H9 (cell line): ENCODE measurements at regions not wholly inside any gene's neighbourhood (a gene's known extent, or its start where the extent isn't known, plus 50 kb on each side); places are given as distances from the start of the nearest gene placed in this dataset.

Source experiments
- DNase-seq: peaks from one replicate; pipeline ENCODE4 v3.0.0-alpha.2; 2017
- H2AFZ ChIP-seq: one replicate; pipeline ENCODE4 v1.6.1; 2013; ENCODE audit warnings: mild to moderate bottlenecking, low read length, control low read depth, moderate library complexity
- H2AK5ac ChIP-seq: 2 replicates; pipeline ENCODE4 v1.6.1; 2013; ENCODE audit warnings: low read length, control low read depth, mixed read lengths; ENCODE audit not compliant: insufficient read length
- H2BK120ac ChIP-seq: one replicate; pipeline ENCODE4 v1.6.1; 2013; ENCODE audit warnings: low read depth, mild to moderate bottlenecking, low read length, control low read depth, inconsistent platforms; ENCODE audit not compliant: poor library complexity, severe bottlenecking
- H2BK12ac ChIP-seq: 2 replicates; pipeline ENCODE4 v1.6.1; 2013; ENCODE audit warnings: low read length, control low read depth, mixed read lengths, low read depth; ENCODE audit not compliant: insufficient read length
- H2BK15ac ChIP-seq: 2 replicates; pipeline ENCODE4 v1.6.1; 2013; ENCODE audit warnings: low read depth, low read length, control low read depth
- H2BK20ac ChIP-seq: one replicate; pipeline ENCODE4 v1.6.1; 2013; ENCODE audit warnings: low read depth, mild to moderate bottlenecking, low read length, control low read depth, inconsistent platforms; ENCODE audit not compliant: poor library complexity, severe bottlenecking
- H2BK5ac ChIP-seq: 2 replicates; pipeline ENCODE4 v1.6.1; 2013; ENCODE audit warnings: low read length, control low read depth, mixed read lengths; ENCODE audit not compliant: insufficient read length
- H3K14ac ChIP-seq: 2 replicates; pipeline ENCODE4 v1.6.1; 2013; ENCODE audit warnings: low read length, control low read depth; ENCODE audit not compliant: insufficient read depth
- H3K18ac ChIP-seq: 2 replicates; pipeline ENCODE4 v1.6.1; 2013; ENCODE audit warnings: low read depth, mild to moderate bottlenecking, mixed read lengths, low read length, control low read depth; ENCODE audit not compliant: insufficient read length
- H3K23ac ChIP-seq: 2 replicates; pipeline ENCODE4 v1.6.1; 2013; ENCODE audit warnings: low read length, control low read depth, mixed read lengths, low read depth; ENCODE audit not compliant: insufficient read length
- H3K23me2 ChIP-seq: 2 replicates; pipeline ENCODE4 v1.6.1; 2013; ENCODE audit warnings: low read depth, mild to moderate bottlenecking, mixed read lengths, low read length, control low read depth; ENCODE audit not compliant: insufficient read length, poor library complexity, severe bottlenecking
- H3K27ac ChIP-seq: 2 replicates; pipeline ENCODE4 v1.5.1; 2013; ENCODE audit warnings: low read length, control low read depth, mixed read lengths, low read depth; ENCODE audit not compliant: insufficient read length
- H3K27me3 ChIP-seq: 2 replicates; pipeline ENCODE4 v1.6.1; 2013; ENCODE audit warnings: low read length, control low read depth, inconsistent platforms; ENCODE audit not compliant: insufficient read depth
- H3K4ac ChIP-seq: 2 replicates; pipeline ENCODE4 v1.6.1; 2013; ENCODE audit warnings: low read depth, mild to moderate bottlenecking, control low read depth, inconsistent platforms, low read length, moderate library complexity
- H3K4me1 ChIP-seq: 2 replicates; pipeline ENCODE4 v1.6.1; 2013; ENCODE audit warnings: low read length, control low read depth, inconsistent platforms; ENCODE audit not compliant: insufficient read depth
- H3K4me2 ChIP-seq: 2 replicates; pipeline ENCODE4 v1.6.1; 2013; ENCODE audit warnings: low read length, control low read depth, mixed read lengths; ENCODE audit not compliant: insufficient read length, insufficient read depth
- H3K56ac ChIP-seq: 2 replicates; pipeline ENCODE4 v1.6.1; 2013; ENCODE audit warnings: low read depth, mild to moderate bottlenecking, mixed read lengths, low read length, control low read depth; ENCODE audit not compliant: insufficient read length
- H3K79me1 ChIP-seq: 2 replicates; pipeline ENCODE4 v1.6.1; 2013; ENCODE audit warnings: low read depth, mild to moderate bottlenecking, moderate library complexity, low read length, control low read depth, inconsistent platforms; ENCODE audit not compliant: insufficient read depth, poor library complexity, severe bottlenecking
- H3K79me2 ChIP-seq: 2 replicates; pipeline ENCODE4 v1.6.1; 2013; ENCODE audit warnings: low read length, control low read depth, inconsistent platforms; ENCODE audit not compliant: insufficient read depth
- H3K9ac ChIP-seq: 2 replicates; pipeline ENCODE4 v1.6.1; 2013; ENCODE audit warnings: low read length, control low read depth, mixed read lengths; ENCODE audit not compliant: insufficient read length; ENCODE audit errors: extremely low read depth
- H3K9me3 ChIP-seq: one replicate; pipeline ENCODE4 v1.6.1; 2013; ENCODE audit warnings: low read depth, low read length, inconsistent platforms; ENCODE audit not compliant: control insufficient read depth
- H3T11ph ChIP-seq: one replicate; pipeline ENCODE4 v1.6.1; 2013; ENCODE audit warnings: mild to moderate bottlenecking, low read length, control low read depth, inconsistent platforms
- H4K20me1 ChIP-seq: one replicate; pipeline ENCODE4 v1.6.1; 2013; ENCODE audit not compliant: control insufficient read depth, insufficient read length, insufficient read depth
- H4K5ac ChIP-seq: 2 replicates; pipeline ENCODE4 v1.6.1; 2013; ENCODE audit warnings: low read depth, mild to moderate bottlenecking, mixed read lengths, low read length, control low read depth; ENCODE audit not compliant: insufficient read length
- H4K8ac ChIP-seq: replicated peaks from 2 replicates; pipeline ENCODE4 v1.6.1; 2013; ENCODE audit warnings: low read length, control low read depth, mixed read lengths, low read depth; ENCODE audit not compliant: insufficient read length
- H4K91ac ChIP-seq: 2 replicates; pipeline ENCODE4 v1.6.1; 2013; ENCODE audit warnings: low read depth, mild to moderate bottlenecking, moderate library complexity, mixed read lengths, low read length, control low read depth; ENCODE audit not compliant: insufficient read length
- H3K27ac Mint-ChIP-seq, 3 experiments: 2 replicates in 2 of 3; 3 replicates in 1 of 3; pipeline ENCODE4 v1.8.0; 2020 to 2021; ENCODE audit warnings: mixed read lengths in 3 of 3, mild to moderate bottlenecking in 1 of 3, moderate library complexity in 1 of 3
- H3K27me3 Mint-ChIP-seq: 2 replicates; pipeline ENCODE4 v1.8.0; 2021; ENCODE audit warnings: low read depth, mild to moderate bottlenecking, moderate library complexity, mixed read lengths
- H3K36me3 Mint-ChIP-seq, 3 experiments: 2 replicates in 2 of 3; 3 replicates in 1 of 3; pipeline ENCODE4 v1.8.0; 2020 to 2021; ENCODE audit warnings: low read depth in 3 of 3, mixed read lengths in 3 of 3; ENCODE audit not compliant: insufficient read depth in 1 of 3
- H3K4me1 Mint-ChIP-seq, 2 experiments: 2 replicates each; pipeline ENCODE4 v1.8.0; 2020; ENCODE audit warnings: mixed read lengths in 2 of 2
- H3K4me3 Mint-ChIP-seq, 2 experiments: 2 replicates in 1 of 2; 3 replicates in 1 of 2; pipeline ENCODE4 v1.8.0; 2020 to 2021; ENCODE audit warnings: mild to moderate bottlenecking in 2 of 2, mixed read lengths in 2 of 2, moderate library complexity in 1 of 2
- H3K9me3 Mint-ChIP-seq, 2 experiments: 2 replicates in 1 of 2; 3 replicates in 1 of 2; pipeline ENCODE4 v1.8.0; 2020; ENCODE audit warnings: mild to moderate bottlenecking in 2 of 2, mixed read lengths in 2 of 2, moderate library complexity in 1 of 2
- CTCF ChIP-seq: fragments of 200-600 bp; sonication (generic); conservative IDR thresholded peaks from 3 replicates; pipeline ENCODE4 v1.8.0; 2021; ENCODE audit warnings: antibody characterized with exemption, mild to moderate bottlenecking
- WGBS: extraction: QIAGEN DNeasy Blood & Tissue Kit; methylation state at CpG from one replicate; pipeline ENCODE4 v1.1.7; 2013; ENCODE audit warnings: missing lambda C conversion rate, low lambda C conversion rate, mixed read lengths; ENCODE audit not compliant: insufficient read length; ENCODE audit errors: extremely low coverage; 5-methylcytosine and 5-hydroxymethylcytosine counted together

- peak; percentile 39 for DNase-seq
- H3K4ac ChIP-seq, result no peak overlapping the region
- H2BK20ac ChIP-seq, result no peak overlapping the region
- no peak overlapping the region for H2BK15ac ChIP-seq
- H4K20me1 ChIP-seq, result no peaks in the 10 kb centered on the region
- no peak overlapping the region for H3K9ac ChIP-seq
- H3K23me2 ChIP-seq, result no peaks in the 10 kb centered on the region
- H4K8ac ChIP-seq, result no peak overlapping the region
- no peaks in the 10 kb centered on the region for H3K79me2 ChIP-seq
- no peak overlapping the region for H3K27ac ChIP-seq
- no peaks in the 10 kb centered on the region for H3K9me3 ChIP-seq
- H2BK12ac ChIP-seq, result no peak overlapping the region
- no peak overlapping the region for H3K18ac ChIP-seq
- H3K4me1 ChIP-seq, result no peaks in the 10 kb centered on the region
- H3K27me3 Mint-ChIP-seq, result no peaks in the 10 kb centered on the region
- H3K4me3 Mint-ChIP-seq, result no peak overlapping the region
- no peaks in the 10 kb centered on the region for H3K27me3 ChIP-seq
- H2BK5ac ChIP-seq, result no peak overlapping the region
- H3K4me1 Mint-ChIP-seq, result peaks cover 8 to 12% of the 10 kb centered on the region in 2 experiments
- H2AFZ ChIP-seq, result no peak overlapping the region
- WGBS, result no CpG with 5 or more reads among the region's 6 CpGs
- no peak overlapping the region for H4K5ac ChIP-seq
- no peak overlapping the region for H4K91ac ChIP-seq
- peak; percentile 31; the same call in 1 of the 3 replicates for TF ChIP-seq CTCF
- H3K36me3 Mint-ChIP-seq, result peaks cover 0 to 28% (median 14%) of the 10 kb centered on the region in 3 experiments; a peak in 5 of 7 replicates
- no peak overlapping the region for H3T11ph ChIP-seq
- H3K4me2 ChIP-seq, result no peak overlapping the region
- H3K56ac ChIP-seq, result no peak overlapping the region
- H2AK5ac ChIP-seq, result no peak overlapping the region
- peaks cover 3 to 10% of the 10 kb centered on the region in 2 experiments; a peak in 4 of 5 replicates for H3K9me3 Mint-ChIP-seq
- no peak overlapping the region for H3K23ac ChIP-seq
- no peak overlapping the region for H3K27ac Mint-ChIP-seq
- H3K79me1 ChIP-seq, result no peaks in the 10 kb centered on the region
- H3K14ac ChIP-seq, result no peak overlapping the region
- no peak overlapping the region for H2BK120ac ChIP-seq
Measured at GRCh38 chr21:20404915-20405314, 593.3 kb upstream of the NCAM2 start.
